H1 (cell line): ENCODE measurements at regions not wholly inside any gene's neighbourhood (a gene's known extent, or its start where the extent isn't known, plus 50 kb on each side); places are given as distances from the start of the nearest gene placed in this dataset.

Experiments used
- BACH1 ChIP-seq: IDR thresholded peaks from 2 replicates; pipeline ENCODE4 v1.6.1; 2012; ENCODE audit warnings: low read length, improper control_type of control experiment
- CBX8 ChIP-seq: fragments of 300-800, 300-1000 bp; sonication (generic); IDR thresholded peaks from 2 replicates; pipeline ENCODE4 v1.7.1; 2016; ENCODE audit warnings: low read depth, low read length, borderline replicate concordance
- JUN ChIP-seq: IDR thresholded peaks from 2 replicates; pipeline ENCODE4 v1.6.1; 2011; ENCODE audit warnings: low read depth, mild to moderate bottlenecking, improper control_type of control experiment, low read length
- SUZ12 ChIP-seq: fragments of 200-600 bp; sonication (generic); IDR thresholded peaks from 2 replicates; pipeline ENCODE4 v1.6.1; 2012; ENCODE audit warnings: mild to moderate bottlenecking, inconsistent platforms, low read length, moderate library complexity, mixed read lengths

DNA sequence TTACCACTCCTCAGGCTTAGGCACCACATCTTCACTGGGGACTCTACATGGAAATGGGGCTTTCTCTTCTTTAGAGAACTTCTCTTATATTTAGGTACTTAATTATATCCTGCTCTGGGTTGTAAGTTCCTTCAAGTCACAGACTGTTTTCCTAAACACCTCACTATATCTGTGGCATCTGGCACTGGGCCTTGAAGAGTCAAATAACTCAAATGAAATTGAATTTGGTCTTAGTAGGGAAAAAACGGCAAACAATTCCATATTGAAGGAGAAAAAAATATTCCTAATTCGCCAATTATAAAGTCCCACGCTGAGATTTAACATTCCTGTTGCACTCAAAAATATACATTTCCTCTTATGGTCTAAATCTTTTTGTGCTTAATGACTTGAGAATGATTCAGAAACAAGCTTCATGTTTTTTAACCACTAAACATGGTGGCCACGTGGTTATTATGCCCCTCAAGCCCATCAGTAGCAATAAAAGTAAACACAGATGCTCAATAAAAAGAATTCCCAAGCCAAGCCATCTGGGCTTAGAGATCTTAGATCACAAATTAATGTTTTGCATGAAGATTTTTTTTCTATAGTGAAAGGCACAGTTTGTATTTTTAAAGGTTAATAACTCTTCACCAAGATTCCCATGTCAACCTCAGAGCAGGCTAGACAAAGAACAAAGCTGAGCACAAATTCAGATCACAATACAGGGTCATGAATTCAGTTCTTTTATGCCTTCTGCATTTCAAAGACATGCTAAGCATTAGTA is 105.5 kb upstream of the SYT4 start (continued):
- TF ChIP-seq JUN (no peak), BACH1 (no peak), SUZ12 (no peak), CBX8 (no peak)
